ENCODE measurements at regions not wholly inside any gene's neighbourhood (a gene's known extent, or its start where the extent isn't known, plus 50 kb on each side); places are given as distances from the start of the nearest gene placed in this dataset.

DNA sequence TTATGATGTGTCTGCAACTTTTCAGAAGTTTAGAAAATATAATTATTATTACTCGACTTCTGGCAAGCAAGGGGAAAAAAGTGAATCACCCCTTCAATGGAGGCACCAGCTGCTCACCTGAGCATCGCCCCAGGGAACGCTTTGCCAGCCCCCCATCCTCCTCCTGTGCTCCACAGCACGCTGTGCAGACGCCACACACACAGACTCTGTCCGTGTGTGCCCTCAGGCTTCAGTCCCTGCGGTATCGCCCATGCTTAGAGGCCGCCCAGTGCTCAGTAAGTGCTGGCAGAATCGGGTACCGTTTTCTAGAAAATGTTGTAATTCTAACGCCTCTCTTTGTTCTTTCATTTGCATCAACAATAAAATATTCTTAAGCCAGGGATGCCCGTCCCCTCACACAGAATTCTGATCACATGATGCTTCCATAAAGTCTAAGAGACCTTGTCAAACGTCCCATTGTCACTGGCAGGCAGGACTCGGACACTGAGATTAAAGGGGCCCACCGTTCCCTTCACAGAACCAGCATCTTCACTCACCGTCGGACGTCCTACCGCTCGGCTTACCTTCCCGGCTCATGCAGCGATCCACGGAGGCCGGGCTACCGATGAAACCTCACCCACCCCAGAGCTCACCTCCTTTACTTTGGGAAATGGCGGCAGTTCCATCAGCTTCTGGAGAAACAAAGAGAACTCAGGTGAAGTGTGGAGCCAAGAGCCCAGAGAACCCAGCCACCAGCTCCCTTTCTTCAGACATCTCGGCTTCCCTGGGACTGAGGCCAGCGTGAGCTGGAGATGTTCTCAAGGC lies 105.5 kb downstream of the DLL1 start:
- 90 to 95% methylated on average over 29 of the region's 29 CpGs for WGBS, 2 donors
- Histone ChIP-seq H3K4me3 (no peak overlapping the region), H3K36me3 (ENCODE audit: control insufficient read depth in 4 of 4, insufficient read depth in 4 of 4, low read length in 4 of 4) (no peaks in the 10 kb centered on the region), H3K9me3 (ENCODE audit: control insufficient read depth in 4 of 4, insufficient read depth in 3 of 4, low read length in 3 of 4) (peaks cover 0 to 2% (median 0%) of the 10 kb centered on the region in 4 donors), H3K27me3 (ENCODE audit: control insufficient read depth in 3 of 3, insufficient read depth in 3 of 3, low read length in 2 of 3) (peaks cover 0 to 8% (median 0%) of the 10 kb centered on the region in 3 donors), H3K4me1 (ENCODE audit: control insufficient read depth in 5 of 5, insufficient read depth in 5 of 5, low read length in 5 of 5) (no peaks in the 10 kb centered on the region), H3K27ac (ENCODE audit: low read depth in 1 of 2, low read length in 1 of 2) (no peak overlapping the region), H3K9ac (ENCODE audit: insufficient read depth in 1 of 2, low read length in 2 of 2) (no peak overlapping the region)
- no peak for TF ChIP-seq CTCF (IDR thresholded peaks at IDR 0.05; ENCODE audit: control extremely low read depth, extremely low read depth)
- ATAC-seq (ENCODE audit: insufficient read depth, low FRiP score), result no peak
- DNase-seq, result no peak

DNA sequence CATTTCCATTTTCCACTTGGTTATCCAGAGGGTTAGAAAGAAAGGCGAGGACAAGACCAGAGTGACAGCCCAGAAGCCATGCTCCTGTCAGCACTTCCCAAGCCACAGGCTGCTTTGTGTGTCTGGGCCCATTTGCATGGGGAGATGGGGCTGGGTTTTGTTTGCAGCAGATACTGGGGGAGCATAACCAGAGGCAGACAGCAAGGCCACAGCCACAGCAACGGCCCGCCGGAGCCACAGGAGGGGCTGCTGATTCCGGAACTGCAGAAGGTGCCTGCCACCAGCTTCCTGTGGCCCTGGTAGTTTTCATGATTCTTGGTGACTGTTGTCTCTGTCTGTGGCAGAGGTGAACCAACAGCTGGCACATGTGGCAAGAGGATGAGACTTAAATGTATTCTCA lies 106.6 kb downstream of the DLL1 start:
- 75 to 79% methylated on average over 5 of the region's 5 CpGs for WGBS, 2 donors

DNA sequence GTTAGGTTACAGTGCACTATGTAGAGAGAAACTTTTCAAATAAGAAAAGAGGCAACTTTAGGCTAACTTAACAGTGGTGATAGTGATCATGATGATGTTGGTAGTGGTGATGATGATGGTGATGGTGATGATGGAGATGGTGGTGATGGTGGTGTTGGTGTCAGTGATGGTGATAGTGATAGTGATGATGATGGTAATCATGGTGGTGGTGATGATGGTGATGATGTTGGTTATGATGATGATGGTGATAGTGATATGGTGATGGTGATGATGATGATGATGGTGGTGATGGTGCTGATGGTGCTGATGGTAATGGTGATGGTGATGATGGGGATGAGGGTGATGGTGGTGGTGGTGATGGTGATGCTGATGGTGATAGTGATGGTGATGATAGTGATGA lies 107.4 kb downstream of the DLL1 start:
- Histone ChIP-seq H3K9me3 (ENCODE audit: control insufficient read depth in 4 of 4, insufficient read depth in 3 of 4, low read length in 3 of 4) (no peaks in the 10 kb centered on the region), H3K4me3 (no peak overlapping the region), H3K9ac (ENCODE audit: insufficient read depth in 1 of 2, low read length in 2 of 2) (no peak overlapping the region), H3K4me1 (ENCODE audit: control insufficient read depth in 5 of 5, insufficient read depth in 5 of 5, low read length in 5 of 5) (peaks cover 0 to 12% (median 0%) of the 10 kb centered on the region in 5 donors), H3K36me3 (ENCODE audit: control insufficient read depth in 4 of 4, insufficient read depth in 4 of 4, low read length in 4 of 4) (no peaks in the 10 kb centered on the region), H3K27ac (ENCODE audit: low read depth in 1 of 2, low read length in 1 of 2) (no peak overlapping the region), H3K27me3 (ENCODE audit: control insufficient read depth in 3 of 3, insufficient read depth in 3 of 3, low read length in 2 of 3) (peaks cover 0 to 8% (median 0%) of the 10 kb centered on the region in 3 donors)
- no peak for TF ChIP-seq CTCF (IDR thresholded peaks at IDR 0.05; ENCODE audit: control extremely low read depth, extremely low read depth)
- ATAC-seq (ENCODE audit: insufficient read depth, low FRiP score) (no peak), DNase-seq (no peak)

More for the DNA sequence above, 106.6 kb downstream of the DLL1 start:
- no peak overlapping the region for H3K27ac ChIP-seq (ENCODE audit: low read depth in 1 of 2, low read length in 1 of 2)
- no peak overlapping the region for H3K9ac ChIP-seq (ENCODE audit: insufficient read depth in 1 of 2, low read length in 2 of 2)
- H3K4me3 ChIP-seq, result no peak overlapping the region
- H3K4me1 ChIP-seq (ENCODE audit: control insufficient read depth in 5 of 5, insufficient read depth in 5 of 5, low read length in 5 of 5), result peaks cover 0 to 6% (median 0%) of the 10 kb centered on the region in 5 donors
- no peaks in the 10 kb centered on the region for H3K9me3 ChIP-seq (ENCODE audit: control insufficient read depth in 4 of 4, insufficient read depth in 3 of 4, low read length in 3 of 4)
- TF ChIP-seq CTCF (IDR thresholded peaks at IDR 0.05; ENCODE audit: control extremely low read depth, extremely low read depth), result no peak
- H3K27me3 ChIP-seq (ENCODE audit: control insufficient read depth in 3 of 3, insufficient read depth in 3 of 3, low read length in 2 of 3), result peaks cover 0 to 8% (median 0%) of the 10 kb centered on the region in 3 donors
- no peak for DNase-seq
- H3K36me3 ChIP-seq (ENCODE audit: control insufficient read depth in 4 of 4, insufficient read depth in 4 of 4, low read length in 4 of 4), result no peaks in the 10 kb centered on the region
- no peak for ATAC-seq (ENCODE audit: insufficient read depth, low FRiP score)

Data from lung (tissue), 11 donors.